Muscle of arm (tissue), 1 donor: ENCODE measurements at regions not wholly inside any gene's neighbourhood (a gene's known extent, or its start where the extent isn't known, plus 50 kb on each side); places are given as distances from the start of the nearest gene placed in this dataset.
A peak's percentile ranks its signal among the peaks of the same experiment; 100 is the strongest.
"Not testable (repeated sequence)": the region's sequence is repeated elsewhere in the genome, so short reads cannot be mapped to it uniquely, and the experiment has no call there.

Source experiments
- DNase-seq: peaks from one replicate; pipeline ENCODE4 v3.0.0-alpha.2; 2013

DNA sequence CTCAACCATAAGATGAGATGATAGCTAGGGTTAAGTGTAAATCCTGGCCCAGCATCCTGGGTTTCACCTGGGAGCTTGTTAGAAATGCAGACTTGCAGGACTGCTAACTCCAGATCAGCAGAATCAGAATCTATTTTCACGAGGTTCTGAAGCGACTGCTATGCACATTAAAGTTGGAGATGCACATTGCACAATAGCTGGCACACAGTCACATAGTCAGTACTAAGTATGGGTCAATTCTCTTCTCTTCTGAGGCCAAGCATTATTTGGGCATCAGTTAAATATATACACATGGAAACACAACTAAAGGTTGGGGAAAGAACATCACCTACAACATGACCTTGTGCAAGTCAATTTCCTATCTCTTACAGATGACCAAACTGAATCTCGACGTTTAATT, 155.1 kb upstream of the FGF13 start:
- no peak for DNase-seq

DNA sequence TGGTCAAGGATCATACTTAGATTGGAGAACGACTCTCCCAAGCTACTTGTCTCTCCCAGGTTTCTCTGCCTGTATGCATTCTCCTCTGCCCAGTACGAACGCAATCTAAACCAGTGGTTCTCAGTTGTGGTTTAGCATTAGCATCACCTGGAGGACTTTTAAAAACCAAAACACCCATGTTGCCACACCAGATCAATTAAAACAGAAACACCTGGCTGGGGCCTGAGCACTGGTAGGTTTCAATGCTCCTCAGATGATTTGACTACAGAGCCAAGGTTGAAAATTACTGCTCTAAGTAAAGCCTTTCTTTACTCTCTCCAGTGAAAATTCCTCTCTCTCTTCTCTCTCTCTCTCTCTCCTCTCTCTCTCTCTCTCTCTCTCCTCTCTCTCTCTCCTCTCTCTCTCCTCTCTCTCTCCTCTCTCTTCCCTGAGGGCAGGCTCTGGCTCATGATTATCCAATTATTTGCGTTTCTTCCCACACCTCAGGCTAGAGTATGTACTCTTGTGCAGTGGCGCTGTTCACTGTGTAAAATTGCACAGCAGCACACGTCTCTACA, 153.7 kb upstream of the FGF13 start:
- no peak for DNase-seq

DNA sequence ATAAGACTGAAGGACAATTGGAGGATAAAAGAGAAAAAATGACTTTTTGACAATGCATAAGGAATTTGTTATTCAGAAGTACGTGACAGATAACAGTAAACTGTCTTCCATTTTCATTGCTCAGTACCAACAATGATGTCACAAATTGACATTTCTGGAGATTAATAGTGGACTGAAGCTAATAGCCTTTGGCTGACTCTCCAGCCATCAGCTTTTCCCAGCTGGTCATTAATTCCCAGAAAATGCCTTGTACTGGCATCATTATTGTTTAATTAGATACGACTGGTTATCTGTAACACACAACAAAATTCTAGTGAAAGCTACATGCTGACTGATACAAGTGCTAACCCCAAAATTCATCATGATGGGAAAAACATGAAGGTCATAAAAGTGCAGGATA, 147.9 kb upstream of the FGF13 start:
- DNase-seq = no peak

DNA sequence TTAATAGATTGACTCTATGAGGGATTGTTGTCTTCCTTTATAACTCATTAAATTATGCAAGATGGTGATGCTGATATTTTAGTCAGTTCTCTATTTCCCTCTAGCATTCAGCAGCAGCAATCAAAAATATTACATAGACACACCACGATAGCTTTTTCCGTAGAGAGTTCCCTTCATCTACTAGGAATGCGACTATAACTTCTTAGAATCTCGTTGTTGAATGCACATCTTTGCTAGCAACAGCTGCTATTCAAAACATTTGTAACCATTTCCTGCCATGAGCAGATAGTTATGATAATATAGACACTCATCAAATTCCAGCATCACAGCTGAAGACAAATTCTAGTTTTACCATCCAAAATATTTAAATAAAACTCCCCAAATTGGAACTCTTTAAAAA, 147.4 kb upstream of the FGF13 start:
- DNase-seq = no peak

DNA sequence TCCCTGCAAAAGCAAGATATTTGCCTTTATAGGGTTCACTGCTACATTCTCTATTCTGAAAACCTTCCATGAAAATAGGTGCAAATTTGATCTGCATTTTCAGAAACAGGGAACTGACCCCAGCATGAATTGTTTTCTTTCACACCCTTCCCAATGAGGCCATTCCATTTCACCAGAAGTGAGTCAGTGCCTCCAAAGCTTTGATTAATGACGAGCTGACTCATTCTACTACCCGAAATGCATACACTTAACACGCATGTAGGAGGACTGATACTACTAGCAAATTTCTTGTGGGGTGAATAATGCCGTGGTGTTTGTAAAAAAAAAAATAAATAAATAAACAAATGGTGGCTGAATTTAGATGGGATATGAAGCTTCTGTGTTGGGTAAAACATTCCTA, 146.9 kb upstream of the FGF13 start:
- DNase-seq = no peak

DNA sequence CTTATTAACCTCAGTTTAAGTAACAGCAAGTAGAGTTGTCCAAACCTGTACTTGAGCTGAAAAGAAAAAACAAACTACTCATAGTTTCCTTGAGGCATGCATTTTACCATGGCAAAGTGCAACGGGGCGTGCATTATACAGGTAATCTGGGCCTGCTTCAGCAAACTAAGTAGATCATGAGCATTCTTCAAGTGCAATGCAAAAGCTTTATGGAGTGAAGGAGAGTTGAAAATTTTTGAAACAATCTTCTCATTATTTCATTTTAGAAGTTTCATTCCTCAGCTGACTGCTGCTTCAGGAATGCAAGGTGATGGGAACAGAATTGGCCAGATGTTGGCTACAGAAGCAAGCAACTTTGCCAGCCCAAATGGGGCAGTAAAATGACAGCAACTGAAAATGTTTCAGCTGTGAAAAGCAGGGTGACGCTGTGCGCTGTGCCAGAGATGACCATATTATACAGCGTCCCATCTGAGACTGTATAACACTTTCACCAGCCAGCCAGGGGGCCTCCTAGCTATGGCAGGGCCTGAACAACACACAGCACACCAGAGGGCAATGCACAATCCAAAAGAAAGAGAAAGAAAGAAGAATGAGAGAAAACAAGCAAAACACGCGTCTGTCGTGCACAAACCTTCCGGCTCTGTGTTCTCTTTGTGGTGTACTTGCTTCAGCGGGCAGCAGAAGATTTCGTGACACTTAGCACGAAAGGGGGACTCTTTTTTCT, 145.5 kb upstream of the FGF13 start:
- DNase-seq = no peak

DNA sequence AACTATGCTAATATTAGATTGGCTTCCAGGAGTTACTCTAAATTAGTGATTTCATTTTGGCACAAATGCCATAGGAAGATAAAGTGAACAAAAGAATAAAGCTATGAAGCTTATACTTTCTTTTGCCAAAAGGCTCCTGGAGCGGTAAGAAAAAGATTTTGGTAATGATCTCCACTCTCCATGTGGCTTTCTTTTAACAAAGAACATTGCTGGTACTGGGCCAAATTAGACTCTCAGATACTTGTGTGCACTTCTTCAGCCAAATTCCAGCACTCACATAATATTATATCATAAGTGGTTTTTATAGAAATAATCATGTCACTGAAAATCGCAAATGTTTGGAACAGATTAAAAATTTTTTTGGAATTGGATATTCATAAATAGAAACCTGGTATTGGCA, 142.4 kb upstream of the FGF13 start:
- no peak for DNase-seq

DNA sequence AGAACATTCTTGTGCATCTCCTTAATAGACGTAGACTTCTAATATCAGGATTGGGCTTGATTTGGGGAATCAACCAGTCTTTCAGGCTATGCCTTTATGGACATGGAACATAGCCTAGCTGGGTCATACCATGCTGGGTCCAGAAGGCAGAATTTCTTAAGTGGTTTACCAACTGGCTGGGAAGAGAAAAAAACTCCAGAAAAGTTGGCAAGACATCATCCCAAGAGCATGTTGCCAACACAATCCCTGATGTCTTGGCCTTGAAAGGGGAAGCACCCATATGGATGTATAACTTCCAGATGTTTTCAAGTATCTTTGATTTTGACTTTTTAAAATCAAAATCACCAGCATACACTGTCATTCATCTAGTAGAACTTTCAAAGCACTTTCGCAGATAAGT, 138.0 kb upstream of the FGF13 start:
- DNase-seq = no peak

DNA sequence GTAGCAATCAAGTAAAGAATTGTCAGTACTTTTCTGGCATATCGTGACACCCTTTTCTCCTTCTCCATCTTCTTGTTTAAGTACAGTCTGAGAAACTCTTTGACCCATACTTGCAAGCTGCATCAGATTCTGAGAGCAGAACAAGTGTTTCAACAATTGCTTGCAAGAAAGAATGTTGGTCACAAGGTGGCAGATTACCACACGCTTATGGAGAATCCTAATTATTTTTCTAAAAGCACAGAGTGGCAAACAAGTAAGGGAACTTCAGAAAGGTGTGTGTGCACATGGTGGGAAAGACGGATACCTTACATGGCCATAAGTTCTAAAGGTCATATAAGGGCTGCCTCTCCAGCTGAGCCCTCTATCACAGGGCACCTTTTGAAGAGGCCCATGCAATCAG, 136.4 kb upstream of the FGF13 start:
- DNase-seq = no peak

DNA sequence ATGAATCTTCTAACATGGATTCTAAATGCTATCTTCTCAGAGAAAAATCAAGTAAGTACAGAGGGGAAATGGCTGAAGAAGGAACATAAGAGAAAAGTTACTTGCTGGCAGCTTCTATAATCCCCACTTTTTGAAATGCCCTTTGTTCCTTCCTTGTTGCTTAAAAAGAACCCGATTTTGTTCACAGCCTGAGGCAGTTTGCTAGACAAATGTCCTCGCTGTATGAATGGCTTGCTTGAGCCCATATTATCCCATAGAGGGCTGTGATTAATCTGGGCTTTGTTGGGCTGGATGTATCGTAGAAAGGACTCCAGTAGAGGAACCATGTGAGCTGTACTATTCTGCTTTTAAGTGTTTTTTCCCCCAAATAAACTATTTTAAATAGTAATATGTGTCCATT, 134.3 kb upstream of the FGF13 start:
- DNase-seq = no peak

DNA sequence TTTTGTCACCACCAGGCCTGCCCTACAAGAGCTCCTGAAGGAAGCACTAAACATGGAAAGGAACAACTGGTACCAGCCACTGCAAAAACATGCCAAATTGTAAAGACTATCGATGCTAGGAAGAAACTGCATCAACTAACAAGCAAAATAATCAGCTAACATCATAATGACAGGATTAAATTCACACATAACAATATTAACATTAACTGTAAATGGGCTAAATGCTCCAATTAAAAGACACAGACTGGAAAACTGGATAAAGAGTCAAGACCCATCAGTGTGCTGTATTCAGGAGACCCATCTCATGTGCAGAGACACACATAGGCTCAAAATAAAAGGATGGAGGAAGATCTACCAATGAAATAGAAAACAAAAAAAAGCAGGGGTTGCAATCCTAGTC, 95.9 kb upstream of the FGF13 start:
- not testable (repeated sequence) for DNase-seq

DNA sequence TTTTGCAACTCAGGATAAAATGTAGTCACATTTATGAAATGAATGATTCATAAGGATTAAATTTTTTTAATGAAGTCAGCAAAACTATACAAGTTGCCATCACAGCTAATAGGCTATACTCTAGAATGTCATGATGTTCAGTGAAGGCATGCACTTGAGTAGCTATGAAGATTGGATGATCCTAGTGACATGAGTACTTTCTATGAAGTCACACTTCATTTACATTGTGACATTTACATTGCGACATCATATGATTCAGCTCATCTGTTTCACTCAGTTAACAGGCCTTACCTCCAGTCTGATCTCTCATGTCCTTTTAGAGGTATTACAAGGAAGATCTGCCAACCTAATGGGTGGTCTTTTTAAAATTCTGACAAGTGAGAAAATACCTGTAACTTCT, 82.7 kb upstream of the FGF13 start:
- DNase-seq = no peak

DNA sequence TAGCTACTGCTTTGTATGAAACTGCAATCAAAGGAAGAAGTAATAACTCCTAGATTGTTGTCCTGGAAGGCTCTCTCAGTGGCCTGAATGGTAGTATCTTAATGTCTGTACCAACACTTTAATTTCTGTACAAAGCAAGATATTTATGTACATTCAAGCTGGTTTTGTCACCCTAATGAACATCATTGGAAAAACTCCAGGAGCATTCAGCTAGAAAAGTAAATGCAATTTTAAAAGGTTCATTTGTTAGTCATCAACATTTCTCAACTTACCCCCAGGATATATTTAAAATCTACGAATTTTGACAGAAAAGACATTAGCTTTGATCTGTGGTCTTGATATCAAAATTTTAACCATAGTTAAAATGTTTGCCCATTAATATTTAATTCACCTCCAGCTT, 80.0 kb upstream of the FGF13 start:
- no peak for DNase-seq

DNA sequence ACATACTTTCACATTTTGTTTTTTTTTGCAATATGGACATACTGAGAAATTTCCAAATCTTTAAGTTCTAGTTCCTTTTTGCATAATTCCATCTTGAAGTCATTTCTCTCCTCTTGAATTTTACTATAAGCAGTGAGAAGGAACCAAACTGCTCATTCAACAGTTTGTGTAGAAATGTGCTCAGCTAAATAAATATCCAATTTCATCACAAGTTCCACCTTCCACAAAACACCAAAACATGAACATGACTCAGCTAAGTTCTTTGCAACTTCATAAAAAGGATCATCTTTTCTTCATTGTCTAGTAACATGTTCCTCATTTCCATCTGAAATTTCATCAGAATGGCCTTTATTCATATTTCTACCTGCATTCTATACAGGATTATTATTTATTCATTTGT, 77.3 kb upstream of the FGF13 start:
- DNase-seq = no peak

DNA sequence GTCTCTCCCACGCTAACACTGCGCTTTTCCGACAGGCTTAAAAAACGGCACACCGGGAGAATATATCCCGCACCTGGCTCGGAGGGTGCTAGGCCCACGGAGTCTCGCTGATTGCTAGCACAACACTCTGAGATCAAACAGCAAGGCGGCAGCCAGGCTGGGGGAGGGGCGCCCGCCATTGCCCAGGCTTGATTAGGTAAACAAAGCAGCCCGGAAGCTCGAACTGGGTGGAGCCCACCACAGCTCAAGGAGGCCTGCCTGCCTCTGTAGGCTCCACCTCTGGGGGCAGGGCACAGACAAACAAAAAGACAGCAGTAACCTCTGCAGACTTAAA, 67.0 kb upstream of the FGF13 start:
- DNase-seq = not testable (repeated sequence)

DNA sequence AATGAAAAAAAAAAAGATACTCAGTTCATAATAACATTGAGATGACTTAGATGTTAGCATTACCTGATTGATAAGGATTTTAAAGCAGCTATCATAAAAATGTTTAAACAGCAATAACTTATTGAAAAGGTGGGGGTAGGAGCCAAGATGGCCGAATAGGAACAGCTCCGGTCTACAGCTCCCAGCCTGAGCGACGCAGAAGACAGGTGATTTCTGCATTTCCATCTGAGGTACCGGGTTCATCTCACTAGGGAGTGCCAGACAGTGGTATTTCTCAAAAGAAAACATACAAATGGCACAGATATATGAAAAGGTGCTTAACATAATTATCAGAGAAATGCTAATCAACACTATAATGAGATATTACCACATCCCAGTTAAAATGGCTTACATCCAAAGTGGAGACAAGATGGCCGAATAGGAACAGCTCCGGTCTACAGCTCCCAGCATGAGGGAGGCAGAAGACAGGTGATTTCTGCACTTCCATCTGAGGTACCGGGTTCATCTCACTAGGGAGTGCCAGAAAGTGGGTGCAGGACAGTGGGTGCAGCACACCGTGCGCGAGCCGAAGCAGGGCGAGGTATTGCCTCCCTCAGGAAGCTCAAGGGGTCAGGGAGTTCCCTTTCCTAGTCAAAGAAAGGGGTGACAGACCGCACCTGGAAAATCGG, 66.5 kb upstream of the FGF13 start:
- DNase-seq = not testable (repeated sequence)

DNA sequence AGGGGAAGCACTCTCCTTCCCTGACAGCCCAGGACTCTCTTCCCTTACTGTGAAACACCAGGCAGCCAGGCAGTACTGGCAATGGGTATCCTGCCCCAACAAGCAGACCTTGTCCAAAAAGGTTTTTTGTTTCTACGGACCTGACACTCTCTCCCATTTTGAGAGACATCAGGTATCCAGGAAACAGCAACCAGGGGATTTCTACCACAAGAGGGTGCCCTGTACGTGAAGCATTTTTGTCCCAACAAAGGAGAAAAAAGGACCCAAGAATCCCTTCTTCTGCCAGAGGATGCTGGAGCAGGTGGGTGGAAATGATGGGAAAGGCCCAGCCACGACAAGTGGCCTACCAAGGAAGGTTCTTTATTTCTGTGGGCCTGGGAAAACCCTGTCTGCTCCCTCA, 65.7 kb upstream of the FGF13 start:
- no peak for DNase-seq

DNA sequence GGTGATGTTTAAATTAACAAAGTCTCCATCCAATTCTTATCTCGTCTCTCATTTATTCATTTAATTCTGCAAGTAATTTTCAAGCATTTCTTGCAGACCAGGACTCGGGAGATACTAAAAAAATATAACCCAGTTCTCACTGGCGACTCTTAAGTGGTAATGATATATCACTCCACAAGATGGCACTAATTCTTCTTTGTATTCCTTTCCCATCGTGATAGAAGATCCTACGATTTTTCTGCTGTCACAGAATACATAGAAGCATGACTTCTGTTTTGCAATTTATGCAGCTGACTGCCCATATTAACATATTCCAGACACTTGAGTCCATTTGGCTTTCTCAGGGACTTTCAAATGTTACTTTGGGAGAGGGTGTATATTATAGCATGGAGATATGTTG, 64.0 kb upstream of the FGF13 start:
- DNase-seq = peak; percentile 34

DNA sequence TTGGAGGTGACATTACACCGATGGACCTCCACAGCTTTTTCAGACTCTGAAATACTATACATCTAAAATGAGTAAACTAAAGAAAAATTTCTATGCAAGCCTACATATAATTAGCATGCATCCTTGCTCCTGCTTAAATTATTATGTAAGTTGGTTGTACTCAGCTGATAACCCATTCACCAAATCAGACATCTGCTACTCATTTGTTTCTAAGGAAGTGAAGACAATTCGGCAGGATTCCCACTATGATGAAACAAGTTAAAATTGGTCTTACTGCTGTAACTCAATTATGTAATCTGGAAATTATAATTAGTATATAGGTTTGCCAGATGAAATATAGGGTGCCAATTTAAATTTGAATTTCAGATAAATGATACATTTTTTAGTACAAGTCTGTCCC, 59.5 kb upstream of the FGF13 start:
- no peak for DNase-seq

DNA sequence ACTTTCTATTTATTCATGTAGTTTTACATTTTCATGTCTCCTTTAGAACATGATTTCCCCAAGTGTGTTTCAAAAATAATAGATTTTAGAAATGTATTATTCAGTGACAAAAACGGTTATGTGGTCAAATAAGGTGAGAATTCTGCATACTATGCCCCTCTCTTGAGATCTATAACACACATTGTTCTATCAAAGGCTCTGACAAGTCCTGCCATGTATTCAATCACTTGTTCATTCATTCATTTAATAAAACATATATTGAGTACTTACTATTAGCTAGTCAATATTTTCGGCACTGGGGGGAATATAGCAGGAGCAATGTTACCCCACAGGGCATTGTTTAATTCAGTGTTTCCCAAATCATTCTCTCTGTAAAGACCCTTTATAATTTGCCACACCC, 58.4 kb upstream of the FGF13 start:
- no peak for DNase-seq

DNA sequence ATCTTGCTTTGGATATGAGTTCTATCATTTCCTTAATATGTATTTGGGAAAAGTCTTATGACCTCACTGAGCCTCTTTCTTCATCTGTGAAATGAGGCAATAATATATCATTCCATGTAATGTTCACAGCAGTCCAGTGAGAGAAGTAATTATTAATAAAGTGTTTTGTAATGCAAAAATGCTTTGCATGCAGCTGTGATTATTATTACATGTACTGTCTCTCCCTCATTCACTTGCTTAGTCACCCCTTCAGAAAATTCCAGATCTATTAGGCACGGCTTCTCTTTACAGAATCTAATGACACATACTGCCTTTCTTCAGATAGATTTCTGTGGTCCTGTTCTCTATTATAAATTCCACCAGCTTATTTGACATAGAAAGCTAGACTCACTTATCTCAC, 53.5 kb upstream of the FGF13 start:
- DNase-seq = no peak

DNA sequence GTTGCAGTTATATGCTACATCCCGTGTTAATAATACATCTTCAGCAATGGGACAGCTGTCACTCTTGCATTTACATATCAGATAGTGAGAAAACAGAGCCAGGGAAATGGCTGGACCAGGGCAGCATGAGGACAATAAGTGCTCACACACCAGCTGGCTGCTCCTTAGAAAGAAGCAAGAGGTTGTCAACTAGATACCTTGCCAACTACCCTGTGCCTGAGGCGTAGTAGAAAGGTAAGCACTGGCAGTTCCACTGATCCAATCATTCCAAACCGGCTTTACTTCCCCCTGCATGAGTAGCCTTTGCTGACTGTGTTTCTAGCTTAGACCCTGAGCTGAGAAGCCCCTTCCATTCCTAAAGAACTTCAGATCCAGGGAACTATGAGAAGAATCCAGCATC, 52.2 kb upstream of the FGF13 start:
- no peak for DNase-seq

DNA sequence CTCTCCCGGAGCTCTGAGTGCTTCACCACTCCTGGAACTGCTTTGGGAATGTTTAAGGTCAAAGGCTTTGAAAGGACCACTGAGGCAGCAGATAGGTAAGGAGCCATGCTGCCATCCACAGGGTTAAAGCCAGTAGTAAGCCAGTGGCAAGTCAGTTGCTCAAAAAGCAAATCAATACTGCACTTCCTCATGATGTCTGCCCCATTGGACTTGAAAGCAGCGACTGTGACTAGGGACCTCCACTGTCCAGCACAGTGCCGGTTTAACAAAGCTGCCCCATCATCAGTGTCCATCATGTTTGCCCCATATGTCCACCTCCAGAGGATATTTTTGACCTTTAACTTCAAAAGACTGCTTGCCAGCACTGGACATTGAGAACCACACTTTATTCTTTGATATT, 49.9 kb upstream of the FGF13 start:
- DNase-seq = no peak
